ENCODE measurements at regions not wholly inside any gene's neighbourhood (a gene's known extent, or its start where the extent isn't known, plus 50 kb on each side); places are given as distances from the start of the nearest gene placed in this dataset.

- TF ChIP-seq POLR2A (IDR thresholded peaks at IDR 0.05) (no peak), CTCF (IDR thresholded peaks at IDR 0.05) (no peak)
Observed at GRCh38 chr5:61731946-61732314, 399.9 kb downstream of the ZSWIM6 start.
